H9 (cell line): ENCODE measurements at regions not wholly inside any gene's neighbourhood (a gene's known extent, or its start where the extent isn't known, plus 50 kb on each side); places are given as distances from the start of the nearest gene placed in this dataset.
"Not testable (repeated sequence)": the region's sequence is repeated elsewhere in the genome, so short reads cannot be mapped to it uniquely, and the experiment has no call there.

Experiments
- DNase-seq: peaks from one replicate; pipeline ENCODE4 v3.0.0-alpha.2; 2017
- H2AFZ ChIP-seq: one replicate; pipeline ENCODE4 v1.6.1; 2013; ENCODE audit warnings: mild to moderate bottlenecking, low read length, control low read depth, moderate library complexity
- H2AK5ac ChIP-seq: 2 replicates; pipeline ENCODE4 v1.6.1; 2013; ENCODE audit warnings: low read length, control low read depth, mixed read lengths; ENCODE audit not compliant: insufficient read length
- H2BK120ac ChIP-seq: one replicate; pipeline ENCODE4 v1.6.1; 2013; ENCODE audit warnings: low read depth, mild to moderate bottlenecking, low read length, control low read depth, inconsistent platforms; ENCODE audit not compliant: poor library complexity, severe bottlenecking
- H2BK12ac ChIP-seq: 2 replicates; pipeline ENCODE4 v1.6.1; 2013; ENCODE audit warnings: low read length, control low read depth, mixed read lengths, low read depth; ENCODE audit not compliant: insufficient read length
- H2BK15ac ChIP-seq: 2 replicates; pipeline ENCODE4 v1.6.1; 2013; ENCODE audit warnings: low read depth, low read length, control low read depth
- H2BK20ac ChIP-seq: one replicate; pipeline ENCODE4 v1.6.1; 2013; ENCODE audit warnings: low read depth, mild to moderate bottlenecking, low read length, control low read depth, inconsistent platforms; ENCODE audit not compliant: poor library complexity, severe bottlenecking
- H2BK5ac ChIP-seq: 2 replicates; pipeline ENCODE4 v1.6.1; 2013; ENCODE audit warnings: low read length, control low read depth, mixed read lengths; ENCODE audit not compliant: insufficient read length
- H3K14ac ChIP-seq: 2 replicates; pipeline ENCODE4 v1.6.1; 2013; ENCODE audit warnings: low read length, control low read depth; ENCODE audit not compliant: insufficient read depth
- H3K18ac ChIP-seq: 2 replicates; pipeline ENCODE4 v1.6.1; 2013; ENCODE audit warnings: low read depth, mild to moderate bottlenecking, mixed read lengths, low read length, control low read depth; ENCODE audit not compliant: insufficient read length
- H3K23ac ChIP-seq: 2 replicates; pipeline ENCODE4 v1.6.1; 2013; ENCODE audit warnings: low read length, control low read depth, mixed read lengths, low read depth; ENCODE audit not compliant: insufficient read length
- H3K23me2 ChIP-seq: 2 replicates; pipeline ENCODE4 v1.6.1; 2013; ENCODE audit warnings: low read depth, mild to moderate bottlenecking, mixed read lengths, low read length, control low read depth; ENCODE audit not compliant: insufficient read length, poor library complexity, severe bottlenecking
- H3K27ac ChIP-seq: 2 replicates; pipeline ENCODE4 v1.5.1; 2013; ENCODE audit warnings: low read length, control low read depth, mixed read lengths, low read depth; ENCODE audit not compliant: insufficient read length
- H3K27me3 ChIP-seq: 2 replicates; pipeline ENCODE4 v1.6.1; 2013; ENCODE audit warnings: low read length, control low read depth, inconsistent platforms; ENCODE audit not compliant: insufficient read depth
- H3K4ac ChIP-seq: 2 replicates; pipeline ENCODE4 v1.6.1; 2013; ENCODE audit warnings: low read depth, mild to moderate bottlenecking, control low read depth, inconsistent platforms, low read length, moderate library complexity
- H3K4me1 ChIP-seq: 2 replicates; pipeline ENCODE4 v1.6.1; 2013; ENCODE audit warnings: low read length, control low read depth, inconsistent platforms; ENCODE audit not compliant: insufficient read depth
- H3K4me2 ChIP-seq: 2 replicates; pipeline ENCODE4 v1.6.1; 2013; ENCODE audit warnings: low read length, control low read depth, mixed read lengths; ENCODE audit not compliant: insufficient read length, insufficient read depth
- H3K56ac ChIP-seq: 2 replicates; pipeline ENCODE4 v1.6.1; 2013; ENCODE audit warnings: low read depth, mild to moderate bottlenecking, mixed read lengths, low read length, control low read depth; ENCODE audit not compliant: insufficient read length
- H3K79me1 ChIP-seq: 2 replicates; pipeline ENCODE4 v1.6.1; 2013; ENCODE audit warnings: low read depth, mild to moderate bottlenecking, moderate library complexity, low read length, control low read depth, inconsistent platforms; ENCODE audit not compliant: insufficient read depth, poor library complexity, severe bottlenecking
- H3K79me2 ChIP-seq: 2 replicates; pipeline ENCODE4 v1.6.1; 2013; ENCODE audit warnings: low read length, control low read depth, inconsistent platforms; ENCODE audit not compliant: insufficient read depth
- H3K9ac ChIP-seq: 2 replicates; pipeline ENCODE4 v1.6.1; 2013; ENCODE audit warnings: low read length, control low read depth, mixed read lengths; ENCODE audit not compliant: insufficient read length; ENCODE audit errors: extremely low read depth
- H3K9me3 ChIP-seq: one replicate; pipeline ENCODE4 v1.6.1; 2013; ENCODE audit warnings: low read depth, low read length, inconsistent platforms; ENCODE audit not compliant: control insufficient read depth
- H3T11ph ChIP-seq: one replicate; pipeline ENCODE4 v1.6.1; 2013; ENCODE audit warnings: mild to moderate bottlenecking, low read length, control low read depth, inconsistent platforms
- H4K20me1 ChIP-seq: one replicate; pipeline ENCODE4 v1.6.1; 2013; ENCODE audit not compliant: control insufficient read depth, insufficient read length, insufficient read depth
- H4K5ac ChIP-seq: 2 replicates; pipeline ENCODE4 v1.6.1; 2013; ENCODE audit warnings: low read depth, mild to moderate bottlenecking, mixed read lengths, low read length, control low read depth; ENCODE audit not compliant: insufficient read length
- H4K8ac ChIP-seq: replicated peaks from 2 replicates; pipeline ENCODE4 v1.6.1; 2013; ENCODE audit warnings: low read length, control low read depth, mixed read lengths, low read depth; ENCODE audit not compliant: insufficient read length
- H4K91ac ChIP-seq: 2 replicates; pipeline ENCODE4 v1.6.1; 2013; ENCODE audit warnings: low read depth, mild to moderate bottlenecking, moderate library complexity, mixed read lengths, low read length, control low read depth; ENCODE audit not compliant: insufficient read length
- H3K27ac Mint-ChIP-seq, 3 experiments: 2 replicates in 2 of 3; 3 replicates in 1 of 3; pipeline ENCODE4 v1.8.0; 2020 to 2021; ENCODE audit warnings: mixed read lengths in 3 of 3, mild to moderate bottlenecking in 1 of 3, moderate library complexity in 1 of 3
- H3K27me3 Mint-ChIP-seq: 2 replicates; pipeline ENCODE4 v1.8.0; 2021; ENCODE audit warnings: low read depth, mild to moderate bottlenecking, moderate library complexity, mixed read lengths
- H3K36me3 Mint-ChIP-seq, 3 experiments: 2 replicates in 2 of 3; 3 replicates in 1 of 3; pipeline ENCODE4 v1.8.0; 2020 to 2021; ENCODE audit warnings: low read depth in 3 of 3, mixed read lengths in 3 of 3; ENCODE audit not compliant: insufficient read depth in 1 of 3
- H3K4me1 Mint-ChIP-seq, 2 experiments: 2 replicates each; pipeline ENCODE4 v1.8.0; 2020; ENCODE audit warnings: mixed read lengths in 2 of 2
- H3K4me3 Mint-ChIP-seq, 2 experiments: 2 replicates in 1 of 2; 3 replicates in 1 of 2; pipeline ENCODE4 v1.8.0; 2020 to 2021; ENCODE audit warnings: mild to moderate bottlenecking in 2 of 2, mixed read lengths in 2 of 2, moderate library complexity in 1 of 2
- H3K9me3 Mint-ChIP-seq, 2 experiments: 2 replicates in 1 of 2; 3 replicates in 1 of 2; pipeline ENCODE4 v1.8.0; 2020; ENCODE audit warnings: mild to moderate bottlenecking in 2 of 2, mixed read lengths in 2 of 2, moderate library complexity in 1 of 2
- WGBS: extraction: QIAGEN DNeasy Blood & Tissue Kit; methylation state at CpG from one replicate; pipeline ENCODE4 v1.1.7; 2013; ENCODE audit warnings: missing lambda C conversion rate, low lambda C conversion rate, mixed read lengths; ENCODE audit not compliant: insufficient read length; ENCODE audit errors: extremely low coverage; 5-methylcytosine and 5-hydroxymethylcytosine counted together

GRCh38 chr9:62731015-62731414 lies 1541.2 kb downstream of the SPATA31A7 start:
- H3K9me3 Mint-ChIP-seq, H4K91ac ChIP-seq, H2AFZ ChIP-seq, H3K56ac ChIP-seq, H3K9ac ChIP-seq, H2BK15ac ChIP-seq, H3K4me2 ChIP-seq, H4K20me1 ChIP-seq, H3K36me3 Mint-ChIP-seq, H3K27ac Mint-ChIP-seq, H3T11ph ChIP-seq, H4K8ac ChIP-seq, H3K27ac ChIP-seq, H3K9me3 ChIP-seq, H2BK12ac ChIP-seq, H3K27me3 Mint-ChIP-seq, H3K4me1 Mint-ChIP-seq, H3K4ac ChIP-seq, H3K79me1 ChIP-seq, H2BK120ac ChIP-seq, H2BK20ac ChIP-seq, H3K23ac ChIP-seq, H2AK5ac ChIP-seq, H3K79me2 ChIP-seq, H3K4me3 Mint-ChIP-seq, H3K23me2 ChIP-seq, H3K14ac ChIP-seq, H2BK5ac ChIP-seq, H3K4me1 ChIP-seq, H3K27me3 ChIP-seq, H3K18ac ChIP-seq, H4K5ac ChIP-seq, DNase-seq: not testable (repeated sequence)
- no CpG with 5 or more reads among the region's 2 CpGs for WGBS

- H4K8ac ChIP-seq, H2BK20ac ChIP-seq, H3K36me3 Mint-ChIP-seq, H3K4me2 ChIP-seq, H3K9ac ChIP-seq, H4K5ac ChIP-seq, H3T11ph ChIP-seq, H2BK15ac ChIP-seq, H2AK5ac ChIP-seq, H3K27ac Mint-ChIP-seq, H2AFZ ChIP-seq, H3K4me1 ChIP-seq, H4K91ac ChIP-seq, H3K79me2 ChIP-seq, H3K4ac ChIP-seq, H3K27me3 ChIP-seq, H3K9me3 Mint-ChIP-seq, H3K79me1 ChIP-seq, H3K18ac ChIP-seq, H4K20me1 ChIP-seq, H3K9me3 ChIP-seq, DNase-seq, H2BK12ac ChIP-seq, H3K27me3 Mint-ChIP-seq, H3K23ac ChIP-seq, H3K4me1 Mint-ChIP-seq, H2BK5ac ChIP-seq, H3K14ac ChIP-seq, H2BK120ac ChIP-seq, H3K4me3 Mint-ChIP-seq, H3K27ac ChIP-seq, H3K23me2 ChIP-seq, H3K56ac ChIP-seq: not testable (repeated sequence)
- no CpG with 5 or more reads among the region's 2 CpGs for WGBS
Measured at GRCh38 chr9:62737004-62737606, 1547.3 kb downstream of the SPATA31A7 start.
